Astrocyte of the cerebellum (primary cell): ENCODE measurements at regions not wholly inside any gene's neighbourhood (a gene's known extent, or its start where the extent isn't known, plus 50 kb on each side); places are given as distances from the start of the nearest gene placed in this dataset.
"Not testable (repeated sequence)": the region's sequence is repeated elsewhere in the genome, so short reads cannot be mapped to it uniquely, and the experiment has no call there.

Experiments
- DNase-seq: peaks from one replicate; pipeline ENCODE4 v3.0.0-alpha.2; 2011; ENCODE audit warnings: low read depth
- H3K4me3 ChIP-seq: 2 replicates; pipeline ENCODE4 v1.5.1; 2011; ENCODE audit warnings: mild to moderate bottlenecking, low read depth, low read length, moderate library complexity
- CTCF ChIP-seq: IDR thresholded peaks from 2 replicates; pipeline ENCODE4 v1.5.1; 2012; ENCODE audit warnings: low read length, low read depth, moderate library complexity, mild to moderate bottlenecking; ENCODE audit errors: missing control alignments
- in situ Hi-C: cut with HindIII; loops from 2 replicates; pipeline ENCODE4 v1.10.0; 2017; ENCODE audit warnings: low sequenced_read_pairs

GRCh38 chr2:224155896-224156295 lies 116.8 kb upstream of the SERPINE2 start:
- no peak overlapping the region for H3K4me3 ChIP-seq
- in situ Hi-C loops: no loop called here
- no peak for DNase-seq
- TF ChIP-seq CTCF: no peak

- in situ Hi-C loops: no loop called here
- no peak overlapping the region for H3K4me3 ChIP-seq
- no peak for TF ChIP-seq CTCF
- DNase-seq: no peak
Observed at GRCh38 chr2:224155371-224155770, 116.3 kb upstream of the SERPINE2 start.

- no peak for TF ChIP-seq CTCF
- H3K4me3 ChIP-seq: no peak overlapping the region
- in situ Hi-C loops: no loop called here
- no peak for DNase-seq
Observed at GRCh38 chr2:224151680-224152310, 112.7 kb upstream of the SERPINE2 start.

- DNase-seq: no peak
- no peak for TF ChIP-seq CTCF
- in situ Hi-C loops: no loop called here
- H3K4me3 ChIP-seq: no peak overlapping the region
Observed at GRCh38 chr2:224151161-224151560, 112.1 kb upstream of the SERPINE2 start.

- in situ Hi-C loops, H3K4me3 ChIP-seq, DNase-seq: not testable (repeated sequence)
Observed at GRCh38 chr2:224148058-224148457, 109.0 kb upstream of the SERPINE2 start.

- H3K4me3 ChIP-seq: no peak overlapping the region
- in situ Hi-C loops: no loop called here
- no peak for TF ChIP-seq CTCF
- no peak for DNase-seq
Observed at GRCh38 chr2:224147174-224147573, 108.1 kb upstream of the SERPINE2 start.

GRCh38 chr2:224146356-224147160 lies 107.5 kb upstream of the SERPINE2 start:
- DNase-seq: no peak
- in situ Hi-C loops: no loop called here
- TF ChIP-seq CTCF: no peak
- H3K4me3 ChIP-seq: no peak overlapping the region
